Motor neuron (in vitro differentiated cells): ENCODE measurements at regions not wholly inside any gene's neighbourhood (a gene's known extent, or its start where the extent isn't known, plus 50 kb on each side); places are given as distances from the start of the nearest gene placed in this dataset.
"Not testable (repeated sequence)": the region's sequence is repeated elsewhere in the genome, so short reads cannot be mapped to it uniquely, and the experiment has no call there.

Experiments used
- ATAC-seq, 8 experiments: fragments of 200-7000 bp; cut with Tn5 transposase; replicated peaks in 6 of 8; 2 replicates each; pipeline ENCODE4 v1.8.0; 2021; ENCODE audit warnings: mild to moderate bottlenecking in 8 of 8, moderate library complexity in 8 of 8
- H3K27ac ChIP-seq, 2 donors: fragments of 250-450 bp; sonication (Bioruptor Pico); 2 replicates each; pipeline ENCODE4 v1.9.0; 2021; ENCODE audit warnings: antibody characterized with exemption in 2 of 2, mild to moderate bottlenecking in 2 of 2, moderate library complexity in 1 of 2
- H3K4me1 ChIP-seq, 2 donors: fragments of 250-450 bp; sonication (Bioruptor Pico); replicated peaks in 1 of 2; 2 replicates each; pipeline ENCODE4 v1.6.1; 2021; ENCODE audit warnings: antibody characterized with exemption in 2 of 2, mild to moderate bottlenecking in 2 of 2, moderate library complexity in 1 of 2
- H3K4me3 ChIP-seq, 5 donors: fragments of 250-450 bp; sonication (Bioruptor Pico); 2 replicates each; pipeline ENCODE4 v1.9.0; 2021; ENCODE audit warnings: antibody characterized with exemption in 5 of 5, mild to moderate bottlenecking in 5 of 5, moderate library complexity in 4 of 5
- WGBS, 10 experiments: fragments of 450-650 bp; shearing (Covaris generic); methylation state at CpG; one replicate each; pipeline ENCODE4 v1.0.0; 2022; 5-methylcytosine and 5-hydroxymethylcytosine counted together
- in situ Hi-C, 9 experiments: fragments of 400-800 bp; cut with MboI; loops; one replicate each; pipeline ENCODE4 v1.15.0; 2021; ENCODE audit warnings: low sequenced_read_pairs in 9 of 9, low pct_unique_long_range_greater_than_20kb in 2 of 9; ENCODE audit not compliant: unreplicated experiment in 9 of 9

DNA sequence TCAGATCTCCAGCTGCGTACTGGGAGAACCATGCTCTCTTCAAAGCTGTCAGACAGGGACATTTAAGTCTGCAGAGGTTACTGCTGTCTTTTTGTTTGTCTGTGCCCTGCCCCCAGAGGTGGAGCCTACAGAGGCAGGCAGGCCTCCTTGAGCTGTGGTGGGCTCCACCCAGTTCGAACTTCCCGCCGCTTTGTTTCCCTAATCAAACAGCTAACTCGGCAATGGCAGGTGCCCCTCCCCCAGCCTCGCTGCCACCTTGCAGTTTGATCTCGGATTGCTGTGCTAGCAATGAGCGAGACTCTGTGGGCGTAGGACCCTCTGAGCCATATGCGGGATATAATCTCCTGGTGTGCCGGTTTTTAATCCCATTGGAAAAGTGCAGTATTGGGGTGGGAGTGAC lies 387.1 kb downstream of the MLLT3 start:
- H3K4me3 ChIP-seq, H3K4me1 ChIP-seq, ATAC-seq, in situ Hi-C loops, H3K27ac ChIP-seq: not testable (repeated sequence)
- 65 to 100% (median 95%) methylated on average over 1 to 5 of the region's 11 CpGs; no CpG with 5 or more reads in 4 of the 10 experiments for WGBS, 10 experiments

DNA sequence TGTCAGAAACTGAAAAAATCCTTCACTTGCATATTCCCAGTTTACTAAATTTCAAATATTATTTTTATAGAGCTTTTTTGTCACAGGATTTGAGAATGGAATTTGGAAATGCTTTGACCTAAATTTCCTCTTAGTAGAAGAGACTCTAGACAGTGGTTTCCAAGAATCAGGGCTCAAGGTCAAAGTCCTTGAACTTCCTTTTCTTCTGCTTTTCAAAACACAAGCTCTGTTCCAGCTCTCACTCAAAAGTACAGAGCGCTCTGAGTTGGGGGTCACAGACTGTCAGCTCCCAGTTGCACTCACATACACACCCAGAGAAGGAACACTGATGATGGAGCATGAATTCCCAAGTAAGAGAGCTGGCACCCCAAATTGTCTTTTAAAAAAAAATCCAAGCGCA lies 394.2 kb downstream of the MLLT3 start:
- WGBS, 10 experiments: 44 to 100% (median 65%) methylated on average over 1 to 2 of the region's 2 CpGs; no CpG with 5 or more reads in 4 of the 10 experiments
- in situ Hi-C loops: no loop called here

DNA sequence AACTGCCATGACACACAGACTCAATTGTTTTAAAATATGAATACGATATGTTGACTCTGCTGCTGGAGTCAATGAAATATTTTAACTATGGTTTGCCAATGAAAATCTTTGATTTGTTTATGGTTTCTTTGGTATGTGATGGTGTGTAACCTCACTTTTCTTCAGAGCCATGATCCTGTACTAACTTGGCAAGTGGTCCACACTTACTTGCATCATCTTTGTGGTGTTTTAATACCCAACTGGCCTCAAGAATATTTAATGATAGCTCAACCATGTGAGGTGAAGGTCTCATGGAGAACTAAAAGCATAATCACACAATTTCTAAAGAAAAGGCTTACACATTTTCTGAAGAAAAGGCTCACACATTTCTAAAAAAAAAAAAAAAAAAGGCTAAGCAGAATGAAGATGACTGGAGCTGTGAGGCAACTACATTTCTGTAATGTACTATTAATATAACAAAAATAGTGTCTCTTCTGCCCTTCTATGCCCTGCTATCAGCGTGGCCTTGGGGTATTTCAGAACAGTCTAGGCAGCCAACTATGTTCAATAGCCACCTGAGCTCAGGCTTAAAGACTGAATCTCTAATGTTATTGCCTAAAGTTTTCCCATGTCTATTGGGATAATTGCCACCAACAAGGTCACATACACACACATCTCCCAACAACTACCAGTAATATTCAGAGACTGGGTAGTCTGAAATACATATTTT lies 395.0 kb downstream of the MLLT3 start:
- 0 to 50% (median 36%) methylated on average over 1 to 2 of the region's 2 CpGs; no CpG with 5 or more reads in 2 of the 10 experiments for WGBS, 10 experiments
- no peak for ATAC-seq
- Histone ChIP-seq H3K4me3 (no peak overlapping the region), H3K27ac (no peak overlapping the region), H3K4me1 (no peaks in the 10 kb centered on the region)
- in situ Hi-C loops: no loop called here

More for the DNA sequence above, 394.2 kb downstream of the MLLT3 start:
- ATAC-seq: no peak
- Histone ChIP-seq H3K27ac (no peak overlapping the region), H3K4me3 (no peak overlapping the region), H3K4me1 (no peaks in the 10 kb centered on the region)

DNA sequence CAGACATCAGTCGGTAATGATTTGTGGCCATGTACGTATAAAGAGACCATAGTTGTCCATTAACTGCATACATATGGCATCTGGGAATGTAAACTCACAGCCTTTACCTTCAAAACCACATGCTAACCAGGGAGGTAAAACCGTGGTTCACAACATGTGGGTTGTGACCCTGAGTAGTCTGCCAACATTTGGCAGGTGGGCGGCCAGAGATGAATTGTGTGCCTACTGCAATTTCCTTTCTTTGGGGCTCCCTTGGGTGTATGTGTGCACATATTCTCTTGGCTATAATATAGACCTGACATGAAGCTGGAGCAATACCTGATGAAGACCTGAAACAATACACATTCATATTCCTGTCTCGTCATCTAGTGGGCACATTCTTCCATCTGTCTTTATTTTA lies 396.0 kb downstream of the MLLT3 start:
- ATAC-seq: no peak
- Histone ChIP-seq H3K4me3 (no peak overlapping the region), H3K27ac (no peak overlapping the region), H3K4me1 (no peaks in the 10 kb centered on the region)
- WGBS, 10 experiments: 17 to 95% (median 63%) methylated on average over 1 to 5 of the region's 5 CpGs; no CpG with 5 or more reads in 1 of the 10 experiments
- in situ Hi-C loops: no loop called here

DNA sequence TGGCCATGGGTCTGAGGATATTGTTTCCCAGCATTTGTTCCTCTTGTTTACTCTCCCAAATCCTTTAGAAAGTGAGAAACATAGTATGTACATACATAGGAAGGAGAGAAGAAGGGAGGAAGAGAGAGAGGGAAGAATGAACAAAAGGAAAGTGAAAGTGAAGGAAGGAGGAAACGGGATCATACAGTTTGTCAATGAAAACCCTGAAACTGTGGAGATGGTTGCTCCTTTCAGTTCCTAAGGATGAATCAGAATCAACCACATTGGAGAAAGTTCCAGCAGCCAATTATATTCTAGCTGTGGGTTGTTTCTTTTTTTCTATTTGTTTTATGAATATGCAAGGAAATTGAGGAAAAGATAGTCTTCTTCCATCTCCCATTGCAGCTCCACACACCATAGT lies 396.5 kb downstream of the MLLT3 start:
- H3K4me3 ChIP-seq: no peak overlapping the region
- in situ Hi-C loops: no loop called here
- H3K27ac ChIP-seq: no peak overlapping the region
- no peaks in the 10 kb centered on the region for H3K4me1 ChIP-seq
- 0 to 100% (median 86%) methylated on average over 1 of the region's 1 CpG; no CpG with 5 or more reads in 2 of the 10 experiments for WGBS, 10 experiments
- no peak for ATAC-seq

DNA sequence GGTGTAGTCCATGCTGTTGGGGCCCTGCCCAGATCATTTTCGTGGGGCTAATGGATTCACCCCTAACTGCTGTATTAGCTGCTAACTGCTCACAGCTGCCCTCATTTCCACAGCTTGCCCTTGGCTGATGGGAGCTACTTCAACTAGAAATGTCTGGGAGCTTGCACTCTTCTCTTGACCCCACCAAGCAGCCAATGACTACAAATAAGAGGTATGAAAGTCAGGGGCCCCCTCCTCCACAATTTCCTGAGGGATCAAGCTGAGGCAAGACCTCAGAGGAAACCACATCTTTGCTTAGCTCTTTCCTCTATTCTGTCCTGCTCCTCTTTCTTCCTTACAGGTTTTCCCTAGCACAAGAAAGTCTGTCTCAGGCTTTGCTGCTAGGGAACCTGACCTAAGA lies 397.5 kb downstream of the MLLT3 start:
- WGBS, 10 experiments: 17% methylated on average over 1 of the region's 1 CpG; no CpG with 5 or more reads in 9 of the 10 experiments
- Histone ChIP-seq H3K27ac (no peak overlapping the region), H3K4me3 (no peak overlapping the region), H3K4me1 (no peaks in the 10 kb centered on the region)
- no peak for ATAC-seq
- in situ Hi-C loops: no loop called here

DNA sequence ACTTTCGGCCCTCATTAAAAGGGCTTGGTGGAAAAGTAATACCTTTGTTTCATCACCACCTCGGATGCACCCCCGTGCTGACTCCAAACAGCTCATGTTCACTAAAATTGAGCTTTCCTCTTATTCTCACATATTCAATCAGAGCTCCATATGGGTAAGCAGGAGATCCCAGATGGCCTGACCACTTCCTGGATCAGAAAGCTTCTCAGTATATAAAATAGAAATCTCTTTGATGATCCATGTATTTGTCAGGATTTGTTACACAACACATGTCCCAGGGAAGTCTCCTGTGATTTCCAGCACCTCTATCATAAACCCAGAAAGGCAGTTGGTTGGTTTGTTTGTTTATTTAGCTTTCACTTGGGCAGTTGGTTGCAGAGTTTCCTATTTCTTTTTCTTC lies 402.0 kb downstream of the MLLT3 start:
- H3K4me3 ChIP-seq: no peak overlapping the region
- ATAC-seq: no peak
- in situ Hi-C loops: no loop called here
- no peak overlapping the region for H3K27ac ChIP-seq
- WGBS, 10 experiments: 13 to 100% (median 100%) methylated on average over 1 to 3 of the region's 3 CpGs; no CpG with 5 or more reads in 1 of the 10 experiments
- no peaks in the 10 kb centered on the region for H3K4me1 ChIP-seq

DNA sequence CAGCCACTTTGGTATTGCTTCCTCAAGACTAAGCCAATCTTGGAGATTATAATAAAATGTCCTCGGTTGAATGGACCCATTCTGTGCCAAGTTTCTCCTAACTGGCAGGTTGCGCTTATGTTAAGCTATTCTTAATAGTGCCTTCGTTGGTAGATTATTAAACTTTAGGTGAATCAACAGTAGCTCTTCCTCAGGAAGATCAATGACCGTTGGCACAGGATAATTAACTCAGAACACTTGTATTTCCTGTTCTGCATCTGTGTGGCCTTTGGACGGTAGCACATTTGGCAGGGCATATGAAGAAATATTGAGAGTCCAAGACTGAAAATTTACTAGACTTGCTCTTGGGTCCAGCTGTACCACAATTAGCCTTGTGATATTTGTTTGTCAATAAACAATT lies 402.9 kb downstream of the MLLT3 start:
- Histone ChIP-seq H3K27ac (no peak overlapping the region), H3K4me1 (no peaks in the 10 kb centered on the region), H3K4me3 (no peak overlapping the region)
- 62 to 93% (median 80%) methylated on average over 1 to 5 of the region's 5 CpGs; no CpG with 5 or more reads in 1 of the 10 experiments for WGBS, 10 experiments
- in situ Hi-C loops: no loop called here
- no peak for ATAC-seq

DNA sequence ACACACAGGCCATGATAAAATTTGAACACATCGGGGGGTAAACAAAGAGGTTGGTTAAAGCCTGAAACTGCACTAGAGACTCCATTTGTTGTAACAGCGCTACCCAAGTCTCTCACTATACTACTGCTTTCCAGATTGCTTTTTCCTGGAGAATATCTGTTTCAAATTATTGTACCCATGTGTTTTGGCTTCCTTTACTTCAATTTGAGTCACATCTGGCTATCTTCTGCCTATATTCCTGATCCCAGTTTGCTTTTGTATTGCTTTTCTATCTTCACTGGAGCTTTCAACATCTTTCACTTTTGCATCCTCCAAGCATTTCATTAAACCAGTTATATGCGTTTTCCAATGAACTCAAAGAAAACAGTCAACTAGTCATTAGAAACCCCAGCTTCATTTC lies 404.7 kb downstream of the MLLT3 start:
- H3K27ac ChIP-seq: no peak overlapping the region
- H3K4me3 ChIP-seq: no peak overlapping the region
- WGBS, 10 experiments: 0 to 95% (median 65%) methylated on average over 2 to 3 of the region's 3 CpGs
- H3K4me1 ChIP-seq: no peaks in the 10 kb centered on the region
- in situ Hi-C loops: no loop called here
- no peak for ATAC-seq

DNA sequence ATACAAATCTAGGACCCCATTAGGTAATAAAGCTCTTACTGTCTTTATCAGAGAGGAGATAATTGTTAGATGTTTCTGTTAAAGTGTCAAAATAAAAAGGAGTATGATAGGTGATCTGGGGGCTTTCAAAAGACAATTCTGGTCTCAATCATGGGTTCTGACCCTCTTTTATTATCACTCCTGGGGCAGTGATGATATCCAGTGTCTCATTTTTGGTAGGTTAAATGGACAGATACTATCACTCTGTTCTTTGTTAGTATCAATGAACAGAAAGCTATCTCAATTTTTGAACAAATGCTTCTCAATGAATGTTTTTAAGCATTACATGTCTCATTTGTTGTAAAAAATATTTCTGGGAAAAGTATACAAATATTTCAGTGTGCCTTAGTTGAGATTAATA lies 405.9 kb downstream of the MLLT3 start:
- Histone ChIP-seq H3K27ac (no peak overlapping the region), H3K4me1 (no peaks in the 10 kb centered on the region), H3K4me3 (no peak overlapping the region)
- in situ Hi-C loops: no loop called here
- ATAC-seq: no peak

DNA sequence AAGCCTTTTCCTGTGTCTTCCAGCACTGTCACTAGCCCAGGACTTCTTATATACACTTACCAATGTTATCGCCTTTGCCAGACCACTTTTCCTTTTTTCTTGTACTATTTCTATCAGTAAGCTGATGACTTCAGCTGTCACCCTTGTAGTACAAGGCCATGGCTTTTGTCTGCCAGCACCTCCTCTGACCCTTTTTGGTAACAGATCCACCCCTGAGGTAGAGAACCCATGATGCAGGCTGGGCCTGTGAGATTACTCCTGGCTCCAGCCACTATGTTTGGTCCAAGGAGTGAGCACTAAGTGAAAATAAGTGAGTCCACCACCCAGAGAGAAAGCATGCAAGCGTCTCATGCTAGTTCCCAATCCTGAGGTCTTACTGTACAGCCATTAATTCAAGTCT lies 406.7 kb downstream of the MLLT3 start:
- WGBS, 10 experiments: 50 to 100% (median 73%) methylated on average over 1 to 2 of the region's 2 CpGs; no CpG with 5 or more reads in 2 of the 10 experiments
- in situ Hi-C loops: no loop called here
- Histone ChIP-seq H3K4me3 (no peak overlapping the region), H3K4me1 (no peaks in the 10 kb centered on the region), H3K27ac (no peak overlapping the region)
- ATAC-seq: no peak

DNA sequence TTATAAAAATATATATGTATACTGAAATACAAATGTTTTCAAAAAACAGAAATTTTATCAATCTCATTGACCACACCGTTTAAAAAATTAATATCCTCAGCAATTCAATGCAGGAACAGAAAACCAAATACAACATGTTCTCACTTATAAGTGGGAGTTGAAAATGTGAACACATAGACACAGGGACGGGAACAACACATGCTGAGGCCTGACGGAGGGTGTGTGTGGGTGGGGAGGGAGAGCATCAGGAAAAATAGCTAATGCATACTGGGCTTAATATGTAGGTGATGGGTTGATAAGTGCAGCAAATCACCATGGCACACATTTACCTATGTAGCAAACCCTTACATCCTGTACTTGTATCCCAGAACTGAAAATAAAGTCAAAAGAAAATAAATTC lies 409.5 kb downstream of the MLLT3 start:
- Histone ChIP-seq H3K4me3 (no peak overlapping the region), H3K4me1 (no peaks in the 10 kb centered on the region), H3K27ac (no peak overlapping the region)
- ATAC-seq: no peak
- WGBS, 10 experiments: 0 to 100% (median 76%) methylated on average over 1 to 3 of the region's 3 CpGs
- in situ Hi-C loops: no loop called here

DNA sequence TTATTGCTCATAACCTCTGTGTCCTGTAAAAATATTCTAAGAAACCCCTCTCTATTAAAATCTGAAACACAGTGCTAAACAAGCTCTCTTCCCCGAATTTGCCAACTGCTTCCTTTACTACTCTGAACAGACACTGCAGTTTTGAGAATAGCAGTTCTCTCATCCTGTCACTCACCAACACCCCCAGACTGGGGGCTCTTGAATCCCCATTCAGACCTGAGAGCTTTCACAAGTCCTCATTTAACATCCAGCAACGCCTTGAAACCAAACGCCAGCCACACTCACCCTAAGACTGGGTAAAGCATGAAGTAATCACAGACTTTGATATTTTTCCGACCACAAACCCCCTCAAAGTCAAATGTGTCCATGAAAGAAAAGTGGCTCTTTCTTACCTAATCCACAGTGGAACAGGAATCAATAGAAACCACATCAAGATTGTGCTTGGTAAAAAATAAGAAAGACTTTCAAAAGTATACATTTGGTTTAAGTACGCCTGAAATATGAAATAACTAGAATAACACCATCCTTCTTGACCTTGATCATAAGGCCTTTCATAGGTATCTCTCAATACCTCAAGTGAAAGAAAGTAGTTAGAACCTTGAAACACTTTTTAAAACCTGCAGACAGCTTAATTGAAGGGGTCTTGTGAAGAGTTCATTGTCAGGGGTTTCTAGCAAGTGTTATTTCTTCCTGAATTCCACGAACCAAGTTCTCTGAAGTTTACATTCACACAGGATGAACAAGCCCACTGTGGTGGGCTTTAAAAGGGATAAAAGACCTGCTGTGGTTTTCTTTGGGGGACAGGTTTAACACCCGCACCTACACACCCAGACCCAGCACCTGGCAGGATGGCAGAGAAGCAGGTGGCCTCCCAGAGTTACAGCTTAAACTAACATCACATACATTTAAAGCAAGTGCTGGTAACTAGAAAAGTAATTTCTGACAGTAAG lies 412.6 kb downstream of the MLLT3 start:
- ATAC-seq: no peak
- no peak overlapping the region for H3K27ac ChIP-seq
- 42 to 86% (median 61%) methylated on average over 1 to 6 of the region's 7 CpGs for WGBS, 10 experiments
- no peaks in the 10 kb centered on the region for H3K4me1 ChIP-seq
- in situ Hi-C loops: no loop called here
- H3K4me3 ChIP-seq: no peak overlapping the region
